NCI-H774 (cell line): ENCODE measurements at regions not wholly inside any gene's neighbourhood (a gene's known extent, or its start where the extent isn't known, plus 50 kb on each side); places are given as distances from the start of the nearest gene placed in this dataset.
"Not testable (repeated sequence)": the region's sequence is repeated elsewhere in the genome, so short reads cannot be mapped to it uniquely, and the experiment has no call there.

ENCODE experiments used
- DNase-seq: peaks from one replicate; lab custom pipeline; 2025; lab: John Stamatoyannopoulos, UW

- no peak for DNase-seq
Observed at GRCh38 chr18:4762330-4762729, 307.2 kb upstream of the DLGAP1 start.

- no peak for DNase-seq
Observed at GRCh38 chr18:4758980-4759379, 303.9 kb upstream of the DLGAP1 start.

GRCh38 chr18:4755848-4756247 lies 300.7 kb upstream of the DLGAP1 start:
- DNase-seq, result no peak

- DNase-seq, result not testable (repeated sequence)
Observed at GRCh38 chr18:4753151-4753550, 298.0 kb upstream of the DLGAP1 start.

- no peak for DNase-seq
Observed at GRCh38 chr18:4751523-4751922, 296.4 kb upstream of the DLGAP1 start.

- DNase-seq, result no peak
Observed at GRCh38 chr18:4750393-4751346, 295.6 kb upstream of the DLGAP1 start.

GRCh38 chr18:4748975-4749374 lies 293.9 kb upstream of the DLGAP1 start:
- DNase-seq, result no peak

- DNase-seq, result no peak
Observed at GRCh38 chr18:4734903-4735302, 279.8 kb upstream of the DLGAP1 start.

- DNase-seq, result no peak
Observed at GRCh38 chr18:4734021-4734420, 278.9 kb upstream of the DLGAP1 start.

GRCh38 chr18:4721545-4721944 lies 266.4 kb upstream of the DLGAP1 start:
- no peak for DNase-seq

- no peak for DNase-seq
Observed at GRCh38 chr18:4720518-4720917, 265.4 kb upstream of the DLGAP1 start.

- no peak for DNase-seq
Observed at GRCh38 chr18:4705894-4706293, 250.8 kb upstream of the DLGAP1 start.

GRCh38 chr18:4704781-4705180 lies 249.7 kb upstream of the DLGAP1 start:
- no peak for DNase-seq

GRCh38 chr18:4691836-4692235 lies 236.7 kb upstream of the DLGAP1 start:
- no peak for DNase-seq

- DNase-seq, result not testable (repeated sequence)
Observed at GRCh38 chr18:4678685-4679084, 223.6 kb upstream of the DLGAP1 start.

- DNase-seq, result no peak
Observed at GRCh38 chr18:4677006-4677405, 221.9 kb upstream of the DLGAP1 start.

- DNase-seq, result no peak
Observed at GRCh38 chr18:4672162-4672561, 217.1 kb upstream of the DLGAP1 start.

- no peak for DNase-seq
Observed at GRCh38 chr18:4658804-4659203, 203.7 kb upstream of the DLGAP1 start.

- no peak for DNase-seq
Observed at GRCh38 chr18:4653418-4653817, 198.3 kb upstream of the DLGAP1 start.

GRCh38 chr18:4641771-4642368 lies 186.8 kb upstream of the DLGAP1 start:
- DNase-seq, result no peak

GRCh38 chr18:4640349-4641012 lies 185.4 kb upstream of the DLGAP1 start:
- no peak for DNase-seq

GRCh38 chr18:4639628-4640310 lies 184.7 kb upstream of the DLGAP1 start:
- DNase-seq, result no peak
